HG03103 (cell line): ENCODE measurements at regions not wholly inside any gene's neighbourhood (a gene's known extent, or its start where the extent isn't known, plus 50 kb on each side); places are given as distances from the start of the nearest gene placed in this dataset.
"Not testable (repeated sequence)": the region's sequence is repeated elsewhere in the genome, so short reads cannot be mapped to it uniquely, and the experiment has no call there.

Experiments used
- ATAC-seq: cut with Tn5 transposase; IDR thresholded peaks from one replicate; pipeline ENCODE4 v1.9.1; 2021; ENCODE audit warnings: low read depth; ENCODE audit not compliant: unreplicated experiment

GRCh38 chr2:129377078-129377469 is 602.4 kb upstream of the RAB6C start:
- ATAC-seq: no peak

GRCh38 chr2:129378186-129378585 is 601.3 kb upstream of the RAB6C start:
- ATAC-seq: no peak

GRCh38 chr2:129379411-129379810 is 600.1 kb upstream of the RAB6C start:
- ATAC-seq: peak; percentile 78

- ATAC-seq: no peak
These were observed 597.7 kb upstream of the RAB6C start for GRCh38 chr2:129381789-129382188.

GRCh38 chr2:129388870-129389269 is 590.6 kb upstream of the RAB6C start:
- ATAC-seq: no peak

GRCh38 chr2:129393816-129394215 is 585.6 kb upstream of the RAB6C start:
- ATAC-seq: no peak

- no peak for ATAC-seq
These were observed 582.4 kb upstream of the RAB6C start for GRCh38 chr2:129396980-129397599.

- ATAC-seq: no peak
These were observed 578.6 kb upstream of the RAB6C start for GRCh38 chr2:129400826-129401225.

GRCh38 chr2:129402076-129402475 is 577.4 kb upstream of the RAB6C start:
- ATAC-seq: no peak

- ATAC-seq: no peak
These were observed 575.3 kb upstream of the RAB6C start for GRCh38 chr2:129404000-129404685.

GRCh38 chr2:129408570-129408969 is 570.9 kb upstream of the RAB6C start:
- no peak for ATAC-seq

- not testable (repeated sequence) for ATAC-seq
These were observed 562.4 kb upstream of the RAB6C start for GRCh38 chr2:129417041-129417440.

- ATAC-seq: no peak
These were observed 557.4 kb upstream of the RAB6C start for GRCh38 chr2:129422028-129422427.

- no peak for ATAC-seq
These were observed 551.3 kb upstream of the RAB6C start for GRCh38 chr2:129428086-129428660.

- ATAC-seq: no peak
These were observed 548.6 kb upstream of the RAB6C start for GRCh38 chr2:129430911-129431310.

- no peak for ATAC-seq
These were observed 547.6 kb upstream of the RAB6C start for GRCh38 chr2:129431881-129432280.

- ATAC-seq: no peak
These were observed 542.7 kb upstream of the RAB6C start for GRCh38 chr2:129436809-129437208.

GRCh38 chr2:129437725-129438124 is 541.7 kb upstream of the RAB6C start:
- no peak for ATAC-seq

GRCh38 chr2:129438501-129439057 is 540.9 kb upstream of the RAB6C start:
- ATAC-seq: no peak

GRCh38 chr2:129439406-129440302 is 539.8 kb upstream of the RAB6C start:
- ATAC-seq: no peak

GRCh38 chr2:129441610-129442009 is 537.9 kb upstream of the RAB6C start:
- no peak for ATAC-seq
